Right lobe of liver (tissue), 6 donors: ENCODE measurements at regions not wholly inside any gene's neighbourhood (a gene's known extent, or its start where the extent isn't known, plus 50 kb on each side); places are given as distances from the start of the nearest gene placed in this dataset.

Experiments
- ATAC-seq, 4 donors: fragments of 200-7000 bp; cut with Tn5 transposase; one replicate each; pipeline ENCODE4 v1.9.1; 2020; ENCODE audit warnings: mild to moderate bottlenecking in 4 of 4, moderate library complexity in 4 of 4
- DNase-seq, 3 donors: peaks; one replicate each; pipeline ENCODE4 v3.0.0-alpha.2; 2020
- H3K27ac ChIP-seq, 3 donors: fragments of 200-600 bp; one replicate each; pipeline ENCODE4 v1.8.0; 2022
- H3K27me3 ChIP-seq, 2 donors: fragments of 200-600 bp; one replicate each; pipeline ENCODE4 v1.8.0; 2022
- H3K36me3 ChIP-seq, 4 donors: fragments of 200-600 bp; sonication (generic) in 1 of 4; one replicate each; pipeline versions ENCODE4 v1.5.1 to v1.8.0; 2017 to 2022; ENCODE audit warnings: control low read depth in 1 of 4
- H3K4me1 ChIP-seq, 4 donors: fragments of 200-600 bp; sonication (generic) in 1 of 4; one replicate each; pipeline versions ENCODE4 v1.5.1 to v1.8.0; 2017 to 2022; ENCODE audit warnings: control low read depth in 1 of 4
- H3K4me3 ChIP-seq, 3 donors: fragments of 200-600 bp; one replicate each; pipeline ENCODE4 v1.8.0; 2022
- H3K9me3 ChIP-seq, 4 donors: fragments of 200-600 bp; sonication (generic) in 1 of 4; one replicate each; pipeline versions ENCODE4 v1.5.1 to v1.8.0; 2017 to 2022; ENCODE audit warnings: control low read depth in 1 of 4
- CTCF ChIP-seq, 4 donors: fragments of 200-600 bp in 3 of 4; fragments of 450-650 bp in 1 of 4; IDR thresholded peaks; one replicate each; pipeline versions ENCODE4 v1.5.1 to v1.8.0; 2016 to 2022; ENCODE audit warnings: antibody characterized with exemption in 4 of 4, mild to moderate bottlenecking in 2 of 4
- POLR2A ChIP-seq: fragments of 450-650 bp; IDR thresholded peaks from one replicate; pipeline ENCODE4 v1.6.1; 2017; ENCODE audit warnings: antibody characterized with exemption, mild to moderate bottlenecking
- WGBS: methylation state at CpG from one replicate; pipeline ENCODE4 v1.1.6; 2018; ENCODE audit warnings: low coverage, low lambda C conversion rate; ENCODE audit not compliant: insufficient coverage; ENCODE audit errors: missing lambda C conversion rate; 5-methylcytosine and 5-hydroxymethylcytosine counted together
- intact Hi-C, 2 donors: fragments of 100-400 bp; cut with DNase I; formaldehyde crosslinking; loops; one replicate each; pipeline versions ENCODE4 v1.11.2 to v1.14.1; 2022
- donor health status: DM: no; HTN: yes; CAD: no.
- donor health status: DM: no; HTN: no; CAD: no.
- donor health status: DM: no; HTN: no; CAD: no.
- donor health status: DM: no; HTN: yes; CAD: no.
- donor health status: DM: no; HTN: yes; CAD: no.

GRCh38 chr3:88312256-88312655 is 162.5 kb downstream of the C3orf38 start:
- Histone ChIP-seq H3K36me3 (no peaks in the 10 kb centered on the region), H3K4me1 (no peaks in the 10 kb centered on the region), H3K9me3 (no peaks in the 10 kb centered on the region), H3K27ac (no peak overlapping the region), H3K4me3 (no peak overlapping the region), H3K27me3 (no peaks in the 10 kb centered on the region)
- ATAC-seq (no peak), DNase-seq (no peak)
- no peak for TF ChIP-seq POLR2A
- no peak for TF ChIP-seq CTCF (IDR thresholded peaks at IDR 0.05)
- 17% methylated on average over 2 of the region's 2 CpGs for WGBS
- intact Hi-C loops: no loop called here

- intact Hi-C loops: no loop called here
- TF ChIP-seq POLR2A: no peak
- TF ChIP-seq CTCF (IDR thresholded peaks at IDR 0.05): no peak
- ATAC-seq: no peak
- Histone ChIP-seq H3K4me1 (no peaks in the 10 kb centered on the region), H3K4me3 (no peak overlapping the region), H3K27ac (no peak overlapping the region), H3K9me3 (no peaks in the 10 kb centered on the region), H3K36me3 (no peaks in the 10 kb centered on the region), H3K27me3 (no peaks in the 10 kb centered on the region)
- no peak for DNase-seq
- WGBS: 41% methylated on average over 3 of the region's 3 CpGs
Measured at GRCh38 chr3:88318067-88318466, 168.3 kb downstream of the C3orf38 start.

- DNase-seq (no peak), ATAC-seq (no peak)
- Histone ChIP-seq H3K4me1 (no peaks in the 10 kb centered on the region), H3K27ac (no peak overlapping the region), H3K36me3 (no peaks in the 10 kb centered on the region), H3K4me3 (no peak overlapping the region), H3K9me3 (no peaks in the 10 kb centered on the region), H3K27me3 (no peaks in the 10 kb centered on the region)
- no peak for TF ChIP-seq POLR2A
- no peak for TF ChIP-seq CTCF (IDR thresholded peaks at IDR 0.05)
- 40% methylated on average over 3 of the region's 3 CpGs for WGBS
- intact Hi-C loops: no loop called here
Measured at GRCh38 chr3:88321363-88322050, 171.7 kb downstream of the C3orf38 start.

GRCh38 chr3:88324788-88325187 is 175.0 kb downstream of the C3orf38 start:
- no peak for TF ChIP-seq POLR2A
- no peak for TF ChIP-seq CTCF (IDR thresholded peaks at IDR 0.05)
- intact Hi-C loops: no loop called here

More at GRCh38 chr3:88324788-88325187, 175.0 kb downstream of the C3orf38 start:
- no peak for DNase-seq
- Histone ChIP-seq H3K4me1 (no peaks in the 10 kb centered on the region), H3K9me3 (no peaks in the 10 kb centered on the region), H3K27me3 (no peaks in the 10 kb centered on the region), H3K4me3 (no peak overlapping the region), H3K27ac (no peak overlapping the region), H3K36me3 (no peaks in the 10 kb centered on the region)
- ATAC-seq: peak in 1 of 4 donors; percentile 17
- 32% methylated on average over 2 of the region's 2 CpGs for WGBS
